ENCODE measurements at regions not wholly inside any gene's neighbourhood (a gene's known extent, or its start where the extent isn't known, plus 50 kb on each side); places are given as distances from the start of the nearest gene placed in this dataset.
A peak's percentile ranks its signal among the peaks of the same experiment; 100 is the strongest.

DNA sequence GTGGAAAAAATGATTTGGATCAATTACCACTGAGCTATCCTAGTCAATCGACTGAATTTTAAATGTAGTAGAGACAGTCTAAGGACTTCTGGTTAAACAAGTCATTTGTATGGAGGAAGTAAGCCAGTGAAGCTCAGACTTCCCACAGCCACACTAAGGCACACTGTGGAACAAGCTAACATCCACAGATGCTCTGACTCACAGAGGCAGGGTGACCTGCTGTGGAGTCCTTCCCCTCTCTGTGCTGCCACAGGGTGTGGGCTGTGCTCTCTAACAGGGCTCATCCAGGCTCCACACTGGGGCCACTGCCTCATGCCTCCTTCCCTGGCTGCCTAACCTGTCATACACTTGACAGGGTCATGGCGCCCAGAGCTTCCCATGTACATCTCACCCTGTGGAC is 351.0 kb downstream of the GALR1 start:
- no peak for DNase-seq

DNA sequence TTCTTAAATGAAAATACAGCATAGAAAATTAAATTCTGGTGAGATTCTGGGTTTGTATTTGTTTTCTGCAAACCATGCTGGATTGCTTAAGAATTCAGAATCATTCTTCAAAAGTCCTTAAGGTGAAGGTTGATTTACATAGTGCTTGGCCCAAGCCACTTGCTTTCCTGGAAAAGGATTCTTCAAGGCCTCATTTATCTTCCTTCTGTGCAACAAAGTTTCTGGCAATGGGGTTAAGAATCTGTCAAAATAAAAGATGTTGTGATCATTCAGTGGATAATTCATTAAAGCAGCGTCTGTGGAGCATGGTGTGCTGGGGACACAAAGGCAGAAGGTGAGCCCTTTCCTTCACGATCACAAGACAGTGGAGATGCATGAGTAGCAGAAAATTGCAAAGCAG is 351.9 kb downstream of the GALR1 start:
- no peak for DNase-seq

DNA sequence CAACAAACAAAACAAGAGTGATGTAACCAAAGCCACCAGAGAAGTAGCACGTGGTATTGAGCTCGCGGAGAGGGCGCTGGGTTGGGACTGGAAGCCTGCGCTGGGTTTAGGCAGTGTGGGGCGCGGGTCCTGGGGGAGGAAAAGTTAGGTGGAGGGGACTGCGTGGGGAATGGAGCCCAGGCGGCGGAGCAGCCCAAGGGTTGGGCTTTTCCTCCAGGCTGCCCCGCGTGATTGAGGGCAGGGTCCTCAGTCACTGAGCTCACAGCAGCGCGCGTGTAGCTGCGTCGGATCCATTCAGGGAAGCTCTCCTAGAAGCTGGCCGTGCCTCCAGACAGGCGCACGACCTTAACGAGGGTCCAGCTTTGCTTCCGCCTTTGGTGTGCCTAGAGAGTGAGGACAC is 357.4 kb downstream of the GALR1 start:
- DNase-seq, result no peak

DNA sequence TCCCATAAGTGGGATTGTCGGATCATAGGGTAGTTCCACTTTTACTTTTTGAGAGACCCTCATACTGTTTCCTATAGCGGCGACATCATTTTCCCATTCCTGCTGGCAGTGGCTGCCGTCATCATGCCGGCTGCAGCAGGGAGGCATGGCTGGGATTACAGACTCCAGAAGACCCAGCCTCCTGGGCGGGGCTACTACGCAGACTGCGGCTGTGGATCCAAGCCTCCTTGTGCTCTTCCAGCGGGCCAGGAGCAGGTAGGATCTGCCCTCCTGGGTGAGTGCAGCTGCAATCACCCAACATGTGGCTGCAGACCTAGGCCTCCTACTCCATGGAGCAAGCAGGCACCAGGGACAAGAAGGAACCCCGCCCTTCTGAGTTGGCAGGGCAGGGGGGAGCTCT is 359.2 kb downstream of the GALR1 start:
- DNase-seq, result no peak

DNA sequence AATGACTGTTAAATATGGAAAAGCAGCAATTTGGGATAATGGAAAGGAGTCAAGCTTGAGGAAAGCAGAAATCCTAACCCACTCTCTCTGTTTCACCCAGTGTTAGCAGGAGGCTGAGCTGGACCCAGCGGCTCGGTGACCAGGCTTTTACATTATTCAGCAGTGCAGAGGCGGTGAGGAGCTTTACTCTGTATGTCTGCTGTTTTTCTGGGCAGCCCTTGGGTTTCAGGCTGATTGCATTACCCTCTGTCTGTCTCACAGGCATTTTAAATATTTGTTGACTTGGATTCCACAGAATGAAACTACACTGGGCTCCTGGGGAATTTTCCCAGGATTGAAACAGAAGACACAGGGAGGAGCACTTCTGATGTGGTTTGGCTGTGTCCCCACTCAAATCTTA is 368.0 kb downstream of the GALR1 start:
- DNase-seq, result no peak

DNA sequence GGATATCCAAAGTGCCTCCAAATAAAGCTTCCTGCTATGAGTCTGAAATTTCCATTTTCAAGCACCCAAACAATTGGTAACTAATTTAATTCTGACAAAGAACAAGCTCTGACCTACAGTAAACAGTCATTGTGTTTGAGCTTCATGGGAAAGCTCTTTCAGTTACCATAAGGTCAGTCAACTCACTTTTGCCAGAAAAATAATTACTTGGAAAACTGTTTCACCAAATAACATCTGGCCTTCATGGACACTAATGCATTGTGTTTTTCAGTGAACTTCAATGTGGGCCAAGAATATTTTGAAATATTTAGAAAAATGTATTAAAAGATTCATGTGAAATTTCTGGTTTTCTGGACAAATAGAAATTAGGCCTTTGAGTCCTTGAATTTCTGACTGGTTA is 369.9 kb downstream of the GALR1 start:
- DNase-seq, result no peak

DNA sequence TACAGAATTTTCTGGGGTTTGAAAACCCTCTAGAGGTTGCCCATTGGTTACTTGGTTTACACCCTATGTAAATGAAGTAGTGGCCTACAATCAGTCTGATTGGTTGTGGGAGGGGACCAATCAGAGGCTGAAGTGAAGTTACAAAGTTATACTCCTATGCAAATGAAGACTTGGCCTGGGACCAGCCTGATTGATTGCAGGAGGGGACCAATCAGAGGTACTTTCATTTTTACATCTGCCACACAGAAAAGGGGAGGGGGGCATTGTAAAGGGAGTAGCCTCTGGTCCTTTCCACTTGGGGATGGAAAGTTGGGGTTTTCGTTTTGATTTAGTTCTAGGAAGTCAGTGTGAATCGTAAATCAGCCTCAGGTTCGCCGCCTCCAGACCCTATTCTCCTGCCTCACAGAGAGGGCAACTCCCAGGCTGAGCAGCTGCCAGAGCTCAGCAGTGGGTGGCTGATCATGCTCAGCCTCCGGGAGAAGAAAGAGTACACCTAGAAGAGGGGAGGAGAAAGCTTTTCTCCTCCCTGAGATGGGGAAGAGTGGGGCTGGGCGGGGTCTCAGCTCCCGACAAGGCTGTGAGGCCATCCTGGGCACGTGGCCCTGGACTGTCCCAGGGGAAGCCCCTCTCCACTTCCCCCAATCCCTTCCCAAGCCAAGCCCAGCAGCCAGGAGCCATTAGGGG is 372.5 kb downstream of the GALR1 start:
- no peak for DNase-seq

DNA sequence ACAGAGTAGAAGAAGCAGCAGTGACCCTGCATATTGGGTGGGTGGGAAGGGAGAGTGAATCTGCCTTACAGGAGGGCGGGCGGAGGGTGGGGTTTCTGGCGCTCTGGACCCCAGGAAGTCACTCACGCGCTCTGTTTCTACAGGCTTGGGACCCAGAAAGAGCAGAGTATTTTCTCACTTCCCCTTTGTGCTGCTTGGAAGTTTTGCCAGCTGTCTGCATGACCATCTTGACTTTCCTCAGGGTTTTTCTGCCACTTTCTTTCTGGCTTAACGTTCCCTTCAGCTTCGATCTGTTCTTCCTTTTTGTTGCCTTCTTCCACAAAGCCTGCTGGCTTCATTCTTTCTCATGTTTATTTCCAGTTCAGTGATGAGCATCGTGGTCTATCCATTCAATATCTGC is 383.1 kb downstream of the GALR1 start:
- DNase-seq, result no peak

DNA sequence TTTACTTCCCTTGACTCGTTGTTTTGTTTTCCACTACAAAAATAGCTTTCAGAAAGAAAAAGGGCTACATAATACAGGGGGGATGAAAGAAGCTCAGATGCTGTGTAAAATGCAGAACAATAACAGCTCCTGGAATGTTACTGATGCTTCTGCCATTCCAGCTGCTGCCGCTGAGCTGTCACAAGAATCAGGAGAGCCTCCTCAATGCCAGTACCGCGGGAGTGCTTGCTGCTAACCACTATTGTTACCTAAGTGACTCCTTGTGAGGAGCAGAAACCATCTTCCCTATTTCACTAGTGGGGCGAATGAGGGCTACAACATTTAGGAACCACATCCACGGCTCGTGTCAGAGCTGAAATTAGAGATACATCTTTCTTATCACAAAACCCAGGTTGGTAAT is 384.8 kb downstream of the GALR1 start:
- no peak for DNase-seq

DNA sequence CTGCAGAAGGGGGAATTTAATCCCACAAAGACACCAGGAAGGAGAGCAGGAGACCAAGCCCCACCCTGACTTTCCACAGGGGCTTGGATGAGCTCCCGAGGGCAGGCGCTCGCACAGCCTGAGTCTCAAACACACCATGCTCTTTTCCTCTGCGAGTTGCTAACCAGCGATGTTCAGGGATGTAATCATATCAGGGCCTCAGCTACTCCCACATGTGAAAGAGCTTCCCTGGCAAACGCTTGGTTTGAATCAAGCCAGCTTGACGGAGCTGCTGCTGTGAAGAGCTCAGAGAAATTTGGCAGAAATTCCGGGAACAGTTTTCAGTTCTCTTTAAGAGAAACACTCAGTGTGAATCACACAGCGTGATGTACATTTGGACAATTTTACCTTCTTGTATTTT is 385.8 kb downstream of the GALR1 start:
- DNase-seq, result no peak

DNA sequence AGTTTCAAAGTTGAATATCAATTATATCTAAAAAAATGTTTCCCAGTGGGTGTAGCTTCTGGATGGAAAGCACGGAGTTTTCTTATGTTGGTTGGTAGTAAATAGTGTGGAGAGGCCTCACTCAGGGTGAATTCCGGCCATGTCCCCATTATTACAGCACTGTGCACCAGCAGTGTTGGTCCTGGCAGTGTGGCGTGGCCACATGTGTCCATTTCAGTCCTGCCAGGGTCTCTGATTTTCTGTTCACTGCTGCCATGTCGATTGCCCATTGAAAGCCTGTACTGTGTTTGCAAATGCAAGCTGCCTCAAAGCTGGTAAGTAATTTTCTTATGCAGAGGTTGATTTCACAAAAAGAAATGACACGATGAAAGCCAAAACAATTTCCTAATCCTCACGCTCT is 386.2 kb downstream of the GALR1 start:
- no peak for DNase-seq

DNA sequence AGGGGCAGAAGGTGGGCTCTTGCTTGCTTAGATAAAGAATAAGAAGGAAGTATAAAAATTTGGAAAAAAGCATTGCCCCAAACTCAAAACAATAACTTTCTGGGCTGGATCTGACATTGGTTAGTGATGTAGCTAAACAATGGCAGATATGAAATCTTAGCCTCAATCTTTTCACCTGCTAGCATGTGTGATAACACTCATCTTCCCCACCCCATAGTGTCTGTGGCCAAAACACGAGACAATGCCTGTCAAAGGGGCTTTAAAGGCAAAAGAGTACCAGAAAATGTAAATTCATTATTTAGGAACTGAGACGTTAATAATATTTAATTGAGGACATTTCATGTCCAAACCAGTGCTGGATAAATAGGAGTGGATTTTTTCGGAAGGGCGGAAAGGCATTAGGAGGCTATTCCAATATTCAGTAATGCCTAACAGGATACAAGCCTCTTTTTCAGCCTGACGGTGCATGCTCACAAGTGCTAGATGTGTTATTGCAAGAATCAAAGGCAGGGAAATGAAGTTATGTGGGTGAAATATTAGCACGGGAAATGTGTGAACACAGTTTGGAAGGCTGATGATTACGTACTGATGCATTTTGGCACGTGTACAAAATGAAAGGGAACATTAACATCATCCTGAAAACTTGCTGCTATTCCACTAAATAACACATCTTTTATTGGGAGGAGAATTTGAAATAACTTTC is 395.7 kb downstream of the GALR1 start:
- no peak for DNase-seq

DNA sequence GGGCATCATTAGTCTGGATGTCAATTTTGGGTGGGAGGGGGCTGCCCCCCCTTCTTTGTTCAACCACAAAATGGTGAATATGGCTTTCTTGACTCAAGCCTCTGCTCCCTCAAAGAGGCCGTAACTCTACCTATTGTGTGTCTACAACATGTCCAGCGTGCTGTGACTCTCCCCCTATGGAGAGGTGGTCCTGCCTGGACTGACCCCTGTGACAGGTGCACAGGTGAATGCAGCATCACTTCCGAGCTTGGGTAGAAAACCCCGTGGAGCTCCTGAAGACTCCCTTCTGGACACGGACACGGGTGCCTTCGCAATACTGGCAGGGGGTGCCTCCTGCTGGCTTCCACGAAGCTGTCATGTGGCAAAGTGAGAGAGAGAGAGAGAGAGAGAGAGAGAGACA is 397.8 kb downstream of the GALR1 start:
- DNase-seq, result no peak

DNA sequence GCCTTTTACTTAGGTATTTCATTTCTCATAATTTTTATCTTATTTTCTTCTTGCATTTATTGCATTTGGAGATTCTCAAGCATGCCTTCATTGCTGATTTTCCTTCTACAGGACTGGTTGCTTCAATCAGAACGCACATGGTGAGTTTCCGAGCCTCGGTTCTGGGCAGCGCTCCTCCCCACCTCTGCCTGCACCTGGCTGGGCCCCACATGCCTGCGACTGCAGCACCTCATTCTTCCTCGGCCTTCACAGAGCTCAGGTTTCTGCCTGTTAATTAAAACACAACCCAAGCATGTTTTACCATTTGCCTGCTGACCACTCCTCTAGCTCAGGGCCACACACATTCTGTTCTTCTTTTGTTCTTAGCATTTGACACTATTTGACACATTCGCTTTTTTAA is 398.8 kb downstream of the GALR1 start:
- DNase-seq, result no peak

DNA sequence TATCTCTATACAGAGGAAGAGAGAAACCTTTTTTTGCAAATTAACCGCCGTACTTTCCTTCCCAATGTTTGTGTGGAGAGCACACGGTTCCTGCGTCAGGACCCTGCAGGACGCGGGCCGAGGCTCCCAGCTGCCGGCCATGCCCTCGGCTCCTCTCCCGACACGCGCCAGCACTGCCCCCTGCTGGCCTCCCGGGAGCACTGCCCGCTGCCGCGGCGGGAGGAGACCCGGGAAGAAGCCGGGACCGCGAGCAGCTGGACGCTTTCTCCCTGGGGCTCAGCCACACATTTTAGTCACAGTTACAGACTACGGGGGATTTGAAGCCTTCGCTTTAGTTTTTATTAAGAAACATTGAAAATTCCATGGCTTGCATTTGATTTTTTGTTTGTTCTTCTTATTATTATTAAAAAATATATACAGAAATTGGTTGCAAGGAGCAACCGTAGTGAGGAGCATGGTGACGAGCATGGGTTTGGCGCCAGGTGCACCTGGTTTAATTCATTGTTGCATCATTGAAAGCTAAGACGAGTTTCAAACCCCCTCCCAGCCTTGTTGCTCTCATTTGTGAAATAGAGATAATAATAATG is 401.2 kb downstream of the GALR1 start:
- peak; percentile 82 for DNase-seq

DNA sequence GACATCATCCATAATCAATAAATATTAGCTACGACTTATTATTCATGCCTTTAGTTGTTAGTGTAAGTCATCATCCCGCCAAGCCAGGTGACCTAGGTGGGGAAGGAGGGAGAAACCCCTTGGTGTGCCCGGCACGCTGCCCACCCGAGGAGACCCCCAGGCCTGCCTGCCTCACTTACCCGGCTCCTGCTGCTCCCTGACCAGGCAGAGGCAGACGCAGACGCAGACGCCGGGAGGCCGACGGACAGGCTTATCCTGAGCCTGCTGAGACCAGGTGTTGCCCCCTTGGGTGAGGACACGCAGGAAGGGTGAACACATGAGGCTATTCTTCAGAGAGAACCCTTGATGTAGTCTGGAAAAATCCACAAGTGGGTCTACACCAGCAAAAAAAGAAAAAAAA is 401.8 kb downstream of the GALR1 start:
- DNase-seq, result no peak

DNA sequence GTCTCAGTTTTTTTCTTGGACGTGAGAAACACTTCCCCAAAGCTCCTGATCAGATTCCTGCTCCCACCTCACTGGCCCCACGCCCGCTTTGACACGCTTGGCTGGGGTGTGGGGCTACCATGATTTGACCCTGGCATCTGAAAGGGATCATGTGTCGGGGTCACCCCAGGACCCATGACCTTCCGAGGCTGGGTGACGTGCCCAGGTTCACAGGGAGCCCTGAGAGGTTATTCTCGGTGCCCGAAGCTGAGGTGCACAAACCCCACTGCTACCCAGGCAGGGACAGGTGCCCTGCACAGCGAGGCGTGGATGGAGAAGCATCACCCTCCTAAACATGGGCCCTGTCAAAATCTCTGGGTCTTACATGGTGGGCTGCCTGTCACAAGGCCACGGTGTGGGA is 404.1 kb downstream of the GALR1 start:
- no peak for DNase-seq

DNA sequence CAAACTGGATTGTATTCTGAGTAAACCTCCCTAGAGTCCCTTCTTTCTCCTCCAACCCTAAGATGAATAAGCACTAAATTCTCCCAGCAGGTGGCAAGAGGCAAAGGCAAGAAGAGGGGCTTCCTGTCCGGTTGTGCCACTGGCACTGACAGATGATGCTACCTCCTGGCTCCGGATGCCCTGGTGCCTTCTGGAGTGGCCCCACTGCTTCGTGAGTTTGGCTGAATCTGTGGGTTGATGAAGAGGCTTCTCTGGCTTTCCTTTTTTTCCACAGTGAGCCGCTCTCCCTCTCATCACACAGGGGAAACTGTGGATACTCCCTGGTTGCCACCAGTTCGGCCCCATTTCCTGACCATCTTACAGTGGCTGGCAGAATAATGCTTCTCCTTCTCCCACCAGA is 404.7 kb downstream of the GALR1 start:
- DNase-seq, result no peak

DNA sequence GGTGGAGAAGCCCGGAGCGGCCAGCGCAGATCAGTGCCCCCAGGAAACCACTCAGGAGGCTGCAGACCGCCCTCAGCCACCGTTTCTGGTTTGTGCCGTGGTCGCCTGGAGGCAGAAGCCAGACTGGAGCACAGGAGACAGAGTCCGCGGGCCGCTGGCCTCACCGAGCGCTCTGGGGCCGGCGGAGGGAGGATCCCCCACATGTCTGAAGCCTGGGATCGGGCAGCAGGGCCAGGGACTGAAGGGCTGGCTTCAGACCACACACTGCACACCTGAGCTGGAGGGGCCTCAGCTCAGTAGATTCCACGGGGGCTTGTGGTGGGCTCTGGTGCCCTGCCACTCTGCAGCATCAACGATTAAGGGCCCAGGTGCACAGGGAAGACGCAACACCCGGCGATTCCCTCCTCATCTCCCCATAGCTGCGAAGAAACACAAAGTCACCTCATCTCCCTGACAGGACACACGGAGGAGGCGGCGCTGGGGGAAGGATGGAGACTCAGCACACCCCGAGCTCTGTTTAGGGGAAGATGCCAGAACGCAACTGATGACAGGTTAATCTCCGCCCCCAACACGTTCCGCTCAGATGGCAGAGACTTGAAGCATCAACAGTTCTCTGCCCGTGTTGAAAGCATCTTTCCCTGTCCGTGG is 408.1 kb downstream of the GALR1 start:
- DNase-seq, result no peak

DNA sequence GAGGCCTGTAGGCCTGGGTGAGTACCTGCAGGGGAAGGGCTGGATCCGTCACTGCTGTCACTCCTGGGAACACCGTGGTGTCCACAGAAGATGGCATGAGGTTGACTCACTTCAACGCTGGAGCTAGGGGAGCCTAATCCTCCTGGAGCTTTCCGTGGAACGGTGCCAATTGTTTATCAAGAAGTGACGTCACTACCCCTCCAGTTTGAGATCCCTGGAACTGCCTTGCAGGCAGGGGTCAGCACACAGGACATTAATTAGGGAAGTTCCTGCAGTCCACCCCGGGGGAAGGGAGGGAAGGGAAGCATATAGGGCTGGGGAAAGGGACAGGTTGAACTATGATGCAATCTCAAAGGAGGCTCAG is 408.6 kb downstream of the GALR1 start:
- no peak for DNase-seq

DNA sequence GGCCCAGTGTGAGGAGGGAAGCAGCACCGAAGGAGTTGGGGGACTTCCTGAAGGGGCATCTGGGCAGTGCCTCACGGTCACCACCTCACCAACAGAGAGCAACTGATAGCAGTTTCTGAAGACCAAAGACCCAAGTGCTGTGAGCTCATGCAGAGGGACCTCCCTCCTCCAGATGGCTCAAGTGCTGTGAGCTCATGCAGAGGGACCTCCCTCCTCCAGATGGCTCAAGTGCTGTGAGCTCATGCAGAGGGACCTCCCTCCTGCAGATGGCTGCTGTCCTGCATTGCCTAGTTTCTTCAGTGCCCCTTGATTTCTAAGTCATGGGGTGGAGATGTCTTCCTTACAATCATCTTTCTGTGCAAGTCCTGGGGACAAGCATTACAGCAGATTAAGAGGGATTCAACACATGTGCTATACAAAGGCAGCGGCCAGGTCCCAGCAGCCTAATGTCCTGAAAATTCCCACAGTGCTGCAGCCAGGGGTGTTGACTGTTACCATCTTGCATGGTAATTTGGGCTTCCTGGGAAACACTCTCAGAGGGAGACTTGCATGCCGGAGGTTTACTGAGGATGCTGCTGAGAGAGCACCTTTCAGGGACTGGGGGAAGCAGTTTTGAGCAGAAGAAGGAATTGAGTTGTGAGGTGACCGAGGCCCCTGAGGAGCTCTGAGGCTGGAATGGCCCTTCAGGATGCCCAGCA is 409.3 kb downstream of the GALR1 start:
- no peak for DNase-seq

DNA sequence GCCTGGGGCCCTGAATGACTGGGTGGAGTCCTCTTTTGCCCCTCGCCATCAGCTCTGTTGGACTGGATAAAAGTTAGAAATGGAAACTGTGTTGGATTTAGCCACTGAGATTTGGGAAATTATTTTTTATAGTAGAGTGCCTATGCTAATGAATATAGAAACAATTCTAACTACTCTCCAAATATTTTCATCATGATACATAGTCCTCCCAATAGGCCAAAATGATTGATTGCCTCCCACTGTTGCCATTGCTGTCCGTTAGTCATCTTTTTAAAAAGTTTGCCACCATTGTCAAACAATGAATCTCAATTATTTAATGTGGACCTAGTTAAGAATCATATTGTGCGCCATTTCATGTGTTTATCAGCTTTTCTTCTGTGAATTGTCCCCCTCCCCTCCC is 417.0 kb downstream of the GALR1 start:
- no peak for DNase-seq

DNA sequence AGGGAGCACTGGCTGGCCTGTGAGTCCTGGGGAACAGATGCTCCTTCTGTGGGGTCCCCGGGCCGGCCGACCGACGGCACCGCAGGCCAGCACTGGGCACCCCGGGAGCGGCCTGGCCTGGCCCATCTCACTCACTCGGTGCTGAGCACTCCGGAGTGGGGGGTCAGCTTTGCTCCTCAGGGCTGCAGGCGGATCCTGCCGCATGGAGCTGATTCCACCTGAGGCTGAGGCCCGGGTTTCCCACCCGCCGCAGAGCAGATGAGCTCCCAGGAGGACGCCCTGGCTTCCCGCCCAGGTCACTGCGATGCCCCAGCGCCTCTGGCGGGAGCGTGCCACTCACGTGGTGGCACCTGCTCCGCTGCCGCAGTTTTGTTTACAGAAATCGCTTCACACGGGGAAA is 418.6 kb downstream of the GALR1 start:
- no peak for DNase-seq

DNA sequence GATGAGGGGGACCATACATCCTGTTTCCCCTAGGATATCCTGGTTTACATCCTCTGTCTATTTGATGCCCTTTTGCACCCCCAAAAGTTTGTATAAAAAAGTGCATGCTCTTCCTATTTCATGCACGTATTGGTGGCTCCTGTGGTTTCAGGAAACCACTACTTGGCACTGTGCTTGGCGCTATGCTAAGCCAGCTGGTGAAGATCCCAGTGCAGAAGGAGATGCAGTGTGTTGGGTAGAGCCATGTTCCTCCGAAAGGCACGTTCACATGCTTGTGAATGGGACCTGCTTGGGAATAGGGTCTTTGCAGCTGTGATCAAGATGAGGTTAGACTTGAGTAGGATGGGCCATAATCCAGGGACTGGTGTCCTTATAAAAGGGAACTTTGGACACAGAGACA is 419.7 kb downstream of the GALR1 start:
- no peak for DNase-seq

Measured in activated CD8-positive, alpha-beta memory T cell treated with anti-CD3 and anti-CD28 coated beads for 24 hours (primary cell).